HepG2 (cell line): ENCODE measurements at regions not wholly inside any gene's neighbourhood (a gene's known extent, or its start where the extent isn't known, plus 50 kb on each side); places are given as distances from the start of the nearest gene placed in this dataset.
"Not testable (repeated sequence)": the region's sequence is repeated elsewhere in the genome, so short reads cannot be mapped to it uniquely, and the experiment has no call there.

ENCODE experiments used
- CEBPG ChIP-seq: IDR thresholded peaks from 2 replicates; pipeline ENCODE4 v1.6.1; 2016
- MEIS1 ChIP-seq: sonication (generic); formaldehyde crosslinking; IDR thresholded peaks from 2 replicates; pipeline ENCODE4 v1.9.0; 2021; ENCODE audit warnings: mild to moderate bottlenecking, missing genetic modification reagents, moderate library complexity, borderline replicate concordance
- RFX5 ChIP-seq: IDR thresholded peaks from 2 replicates; pipeline ENCODE4 v1.6.1; 2011; ENCODE audit warnings: low read depth, low read length, improper control_type of control experiment
- STAT5B ChIP-seq: sonication (generic); formaldehyde crosslinking; IDR thresholded peaks from 2 replicates; pipeline ENCODE4 v1.4.0; 2020; ENCODE audit warnings: missing genetic modification reagents
- ZNF777 ChIP-seq: sonication (generic); formaldehyde crosslinking; IDR thresholded peaks from 2 replicates; pipeline ENCODE4 v1.4.0; 2020; ENCODE audit warnings: missing genetic modification reagents
- TF ChIP-seq, protein P1 (sequence below), 2 experiments: sonication (generic) in 1 of 2; formaldehyde crosslinking in 1 of 2; IDR thresholded peaks; 2 replicates each; pipeline versions ENCODE4 v1.5.1 to v1.6.1; 2011 to 2020; ENCODE audit warnings: borderline replicate concordance in 1 of 2, low read depth in 1 of 2, low read length in 1 of 2, mild to moderate bottlenecking in 1 of 2, missing genetic modification reagents in 1 of 2, moderate library complexity in 1 of 2

DNA sequence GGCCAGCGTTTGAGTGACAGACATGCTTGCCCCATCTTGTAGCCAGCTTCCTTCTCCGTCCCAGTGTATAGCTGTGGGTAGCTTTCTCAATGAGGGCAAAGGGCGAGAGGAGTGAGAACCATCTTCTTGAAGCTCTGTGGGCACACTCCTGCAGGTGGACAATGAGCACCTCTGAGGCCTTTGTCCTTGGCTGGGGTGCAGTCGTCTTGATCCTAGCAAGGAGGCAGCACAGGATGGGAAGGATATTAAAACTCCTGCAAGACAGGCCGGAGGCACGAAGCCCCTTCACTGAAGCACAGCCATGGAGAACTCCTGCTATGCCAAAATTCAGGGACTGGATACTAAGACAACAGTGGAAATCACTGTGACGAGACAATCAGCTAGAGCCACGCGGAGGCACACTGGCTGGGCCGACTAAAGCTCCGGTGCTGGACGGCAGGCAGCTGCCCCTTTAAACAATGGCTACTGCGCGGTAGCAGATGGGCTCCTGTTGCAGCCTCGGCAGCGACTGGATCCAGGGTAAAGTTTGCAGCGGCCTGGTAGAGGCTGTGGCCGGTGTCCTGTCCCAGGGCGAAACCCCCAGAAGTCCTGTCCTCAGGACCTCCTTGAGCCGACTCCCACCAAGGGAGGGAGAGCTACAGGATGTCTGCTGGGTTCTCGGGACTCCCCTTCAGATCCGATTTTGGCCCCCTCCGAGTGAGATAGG is 159.0 kb upstream of the ZNF337 start:
- TF ChIP-seq ZNF777 (CRISPR knock-in tag); RFX5; CEBPG (CRISPR knock-in tag); MEIS1 (CRISPR knock-in tag); STAT5B: not testable (repeated sequence)
- TF ChIP-seq, protein P1, sequence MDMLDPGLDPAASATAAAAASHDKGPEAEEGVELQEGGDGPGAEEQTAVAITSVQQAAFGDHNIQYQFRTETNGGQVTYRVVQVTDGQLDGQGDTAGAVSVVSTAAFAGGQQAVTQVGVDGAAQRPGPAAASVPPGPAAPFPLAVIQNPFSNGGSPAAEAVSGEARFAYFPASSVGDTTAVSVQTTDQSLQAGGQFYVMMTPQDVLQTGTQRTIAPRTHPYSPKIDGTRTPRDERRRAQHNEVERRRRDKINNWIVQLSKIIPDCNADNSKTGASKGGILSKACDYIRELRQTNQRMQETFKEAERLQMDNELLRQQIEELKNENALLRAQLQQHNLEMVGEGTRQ (IDR thresholded peaks at IDR 0.05; ENCODE audit: low read depth, low read length): not testable (repeated sequence)
- TF ChIP-seq, protein P1 (CRISPR knock-in tag; IDR thresholded peaks at IDR 0.05; ENCODE audit: borderline replicate concordance): not testable (repeated sequence)
